PFSK-1 (cell line): ENCODE measurements at regions not wholly inside any gene's neighbourhood (a gene's known extent, or its start where the extent isn't known, plus 50 kb on each side); places are given as distances from the start of the nearest gene placed in this dataset.

Source experiments
- POLR2AphosphoS5 ChIP-seq: IDR thresholded peaks from 2 replicates; pipeline ENCODE4 v1.6.1; 2012; ENCODE audit warnings: low read depth, mild to moderate bottlenecking, control low read depth, low read length, moderate library complexity
- REST ChIP-seq, 2 experiments: IDR thresholded peaks; 2 replicates each; pipeline versions ENCODE4 v1.6.1 to v1.8.0; 2011 to 2012; ENCODE audit warnings: low read depth in 2 of 2, low read length in 2 of 2, control low read depth in 1 of 2, inconsistent platforms in 1 of 2, mild to moderate bottlenecking in 1 of 2, moderate library complexity in 1 of 2; ENCODE audit not compliant: insufficient read depth in 1 of 2
- SIN3A ChIP-seq: IDR thresholded peaks from 2 replicates; pipeline ENCODE4 v1.6.1; 2012; ENCODE audit warnings: mild to moderate bottlenecking, low read length, moderate library complexity, borderline replicate concordance; ENCODE audit not compliant: insufficient read depth

GRCh38 chrX:39251995-39252394 is 450.7 kb downstream of the MID1IP1 start:
- no peak for TF ChIP-seq POLR2AphosphoS5
- no peak for TF ChIP-seq SIN3A
- no peak for TF ChIP-seq REST (IDR thresholded peaks at IDR 0.05; ENCODE audit: insufficient read depth in 1 of 2, low read depth in 2 of 2, low read length in 2 of 2)
